Inflammatory macrophage (primary cell): ENCODE measurements at regions not wholly inside any gene's neighbourhood (a gene's known extent, or its start where the extent isn't known, plus 50 kb on each side); places are given as distances from the start of the nearest gene placed in this dataset.

Source experiments
- DNase-seq, 2 donors: peaks; one replicate each; pipeline ENCODE4 v3.0.0-alpha.2; 2020 to 2022

- DNase-seq: no peak
Observed at GRCh38 chr10:106520698-106521097, 643.8 kb downstream of the SORCS1 start.

GRCh38 chr10:106519376-106520030 is 645.0 kb downstream of the SORCS1 start:
- no peak for DNase-seq

GRCh38 chr10:106515206-106515790 is 649.2 kb downstream of the SORCS1 start:
- no peak for DNase-seq

GRCh38 chr10:106513352-106513771 is 651.1 kb downstream of the SORCS1 start:
- DNase-seq: no peak

GRCh38 chr10:106511917-106512316 is 652.6 kb downstream of the SORCS1 start:
- DNase-seq: no peak

GRCh38 chr10:106508950-106509349 is 655.6 kb downstream of the SORCS1 start:
- no peak for DNase-seq

GRCh38 chr10:106506526-106507283 is 657.8 kb downstream of the SORCS1 start:
- DNase-seq: no peak

- no peak for DNase-seq
Observed at GRCh38 chr10:106504536-106504935, 660.0 kb downstream of the SORCS1 start.

GRCh38 chr10:106502641-106503040 is 661.9 kb downstream of the SORCS1 start:
- no peak for DNase-seq

- DNase-seq: no peak
Observed at GRCh38 chr10:106500925-106501525, 663.5 kb downstream of the SORCS1 start.

GRCh38 chr10:106500041-106500924 is 664.2 kb downstream of the SORCS1 start:
- DNase-seq: no peak

GRCh38 chr10:106499448-106499847 is 665.1 kb downstream of the SORCS1 start:
- no peak for DNase-seq

- no peak for DNase-seq
Observed at GRCh38 chr10:106498675-106499074, 665.8 kb downstream of the SORCS1 start.

GRCh38 chr10:106495931-106496330 is 668.6 kb downstream of the SORCS1 start:
- DNase-seq: no peak

GRCh38 chr10:106493751-106494150 is 670.8 kb downstream of the SORCS1 start:
- DNase-seq: no peak

- no peak for DNase-seq
Observed at GRCh38 chr10:106493226-106493625, 671.3 kb downstream of the SORCS1 start.

GRCh38 chr10:106487726-106488125 is 676.8 kb downstream of the SORCS1 start:
- DNase-seq: no peak

- DNase-seq: no peak
Observed at GRCh38 chr10:106481598-106482275, 682.8 kb downstream of the SORCS1 start.

- no peak for DNase-seq
Observed at GRCh38 chr10:106479636-106480035, 684.9 kb downstream of the SORCS1 start.

- no peak for DNase-seq
Observed at GRCh38 chr10:106474876-106475275, 689.6 kb downstream of the SORCS1 start.

GRCh38 chr10:106473129-106473685 is 691.3 kb downstream of the SORCS1 start:
- no peak for DNase-seq
